ENCODE measurements at regions not wholly inside any gene's neighbourhood (a gene's known extent, or its start where the extent isn't known, plus 50 kb on each side); places are given as distances from the start of the nearest gene placed in this dataset.

GRCh38 chr12:81815611-81816010 is 56.5 kb upstream of the PPFIA2 start:
- H3K4me1 ChIP-seq (ENCODE audit: control insufficient read depth, extremely low read depth, insufficient read depth, low read length): no peaks in the 10 kb centered on the region
- no peak overlapping the region for H3K27ac ChIP-seq (ENCODE audit: control insufficient read depth, insufficient read depth, low read length)
- no peaks in the 10 kb centered on the region for H3K27me3 ChIP-seq (ENCODE audit: control insufficient read depth, extremely low read depth, insufficient read depth, low read length)
- no peak overlapping the region for H3K4me3 ChIP-seq (ENCODE audit: control insufficient read depth in 2 of 3, extremely low read depth in 1 of 3, insufficient read depth in 2 of 3, low read depth in 1 of 3, low read length in 3 of 3)
- dilution Hi-C loops (cut with MboI; ENCODE audit: extremely low pct_ligation_motif_present, low sequenced_read_pairs): no loop called here
- no peaks in the 10 kb centered on the region for H4K20me1 ChIP-seq (ENCODE audit: control insufficient read depth, extremely low read depth, insufficient read depth, low read length)
- H2AFZ ChIP-seq (ENCODE audit: control insufficient read depth, low read length): no peak overlapping the region
- no peak for FAIRE-seq
- no peak overlapping the region for H3K4me2 ChIP-seq (ENCODE audit: control insufficient read depth, extremely low read depth, insufficient read depth, low read depth, low read length)
- H3K9me1 ChIP-seq (ENCODE audit: control insufficient read depth, extremely low read depth, insufficient read depth, low read length): no peaks in the 10 kb centered on the region
- H3K9me3 ChIP-seq (ENCODE audit: control insufficient read depth, low read depth, low read length): no peaks in the 10 kb centered on the region
- no peak for DNase-seq (ENCODE audit: low read depth, low spot score)
- no peak overlapping the region for H3K9ac ChIP-seq (ENCODE audit: control insufficient read depth, extremely low read depth, insufficient read depth, low read length)
- H3K36me3 ChIP-seq (ENCODE audit: control insufficient read depth in 2 of 2, extremely low read depth in 1 of 2, insufficient read depth in 2 of 2, low read length in 2 of 2): no peaks in the 10 kb centered on the region
- TF ChIP-seq EZH2 (IDR thresholded peaks at IDR 0.05; ENCODE audit: low read length): no peak
- TF ChIP-seq, protein P1, sequence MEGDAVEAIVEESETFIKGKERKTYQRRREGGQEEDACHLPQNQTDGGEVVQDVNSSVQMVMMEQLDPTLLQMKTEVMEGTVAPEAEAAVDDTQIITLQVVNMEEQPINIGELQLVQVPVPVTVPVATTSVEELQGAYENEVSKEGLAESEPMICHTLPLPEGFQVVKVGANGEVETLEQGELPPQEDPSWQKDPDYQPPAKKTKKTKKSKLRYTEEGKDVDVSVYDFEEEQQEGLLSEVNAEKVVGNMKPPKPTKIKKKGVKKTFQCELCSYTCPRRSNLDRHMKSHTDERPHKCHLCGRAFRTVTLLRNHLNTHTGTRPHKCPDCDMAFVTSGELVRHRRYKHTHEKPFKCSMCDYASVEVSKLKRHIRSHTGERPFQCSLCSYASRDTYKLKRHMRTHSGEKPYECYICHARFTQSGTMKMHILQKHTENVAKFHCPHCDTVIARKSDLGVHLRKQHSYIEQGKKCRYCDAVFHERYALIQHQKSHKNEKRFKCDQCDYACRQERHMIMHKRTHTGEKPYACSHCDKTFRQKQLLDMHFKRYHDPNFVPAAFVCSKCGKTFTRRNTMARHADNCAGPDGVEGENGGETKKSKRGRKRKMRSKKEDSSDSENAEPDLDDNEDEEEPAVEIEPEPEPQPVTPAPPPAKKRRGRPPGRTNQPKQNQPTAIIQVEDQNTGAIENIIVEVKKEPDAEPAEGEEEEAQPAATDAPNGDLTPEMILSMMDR (optimal IDR thresholded peaks at IDR 0.05 in 1 of 3, IDR thresholded peaks at IDR 0.05 in 1 of 3, conservative IDR thresholded peaks at IDR 0.05 in 1 of 3; ENCODE audit: extremely low read depth in 1 of 3, insufficient read depth in 2 of 3, low read length in 3 of 3): no peak
- H3K79me2 ChIP-seq (ENCODE audit: control insufficient read depth, insufficient read depth, low read length): no peaks in the 10 kb centered on the region

DNA sequence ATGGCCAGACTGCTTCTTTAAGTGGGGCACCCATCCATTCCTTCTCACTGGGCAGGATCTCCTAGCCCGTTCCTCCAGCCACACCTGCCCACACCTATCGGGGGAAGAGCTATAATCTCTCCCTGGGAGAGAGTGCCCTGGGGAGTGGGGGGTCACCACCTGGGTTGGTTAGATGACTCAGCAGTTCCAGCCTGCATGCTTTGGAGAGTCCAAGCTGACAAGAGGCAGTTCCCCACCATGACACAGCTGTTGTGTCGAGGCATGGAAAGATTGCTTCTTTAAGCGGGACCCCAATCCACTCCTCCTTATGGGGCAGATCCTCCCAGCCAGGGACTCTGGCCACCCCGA is 52.6 kb upstream of the PPFIA2 start:
- Histone ChIP-seq H3K9ac (ENCODE audit: control insufficient read depth, extremely low read depth, insufficient read depth, low read length) (no peak overlapping the region), H3K36me3 (ENCODE audit: control insufficient read depth in 2 of 2, extremely low read depth in 1 of 2, insufficient read depth in 2 of 2, low read length in 2 of 2) (no peaks in the 10 kb centered on the region), H2AFZ (ENCODE audit: control insufficient read depth, low read length) (no peak overlapping the region), H4K20me1 (ENCODE audit: control insufficient read depth, extremely low read depth, insufficient read depth, low read length) (no peaks in the 10 kb centered on the region), H3K27me3 (ENCODE audit: control insufficient read depth, extremely low read depth, insufficient read depth, low read length) (no peaks in the 10 kb centered on the region), H3K4me2 (ENCODE audit: control insufficient read depth, extremely low read depth, insufficient read depth, low read depth, low read length) (no peak overlapping the region), H3K27ac (ENCODE audit: control insufficient read depth, insufficient read depth, low read length) (no peak overlapping the region), H3K4me1 (ENCODE audit: control insufficient read depth, extremely low read depth, insufficient read depth, low read length) (no peaks in the 10 kb centered on the region), H3K9me1 (ENCODE audit: control insufficient read depth, extremely low read depth, insufficient read depth, low read length) (no peaks in the 10 kb centered on the region), H3K79me2 (ENCODE audit: control insufficient read depth, insufficient read depth, low read length) (no peaks in the 10 kb centered on the region), H3K4me3 (ENCODE audit: control insufficient read depth in 2 of 3, extremely low read depth in 1 of 3, insufficient read depth in 2 of 3, low read depth in 1 of 3, low read length in 3 of 3) (no peak overlapping the region), H3K9me3 (ENCODE audit: control insufficient read depth, low read depth, low read length) (no peaks in the 10 kb centered on the region)
- DNase-seq (ENCODE audit: low read depth, low spot score) (no peak), FAIRE-seq (no peak)
- TF ChIP-seq, protein P1 (optimal IDR thresholded peaks at IDR 0.05 in 1 of 3, IDR thresholded peaks at IDR 0.05 in 1 of 3, conservative IDR thresholded peaks at IDR 0.05 in 1 of 3; ENCODE audit: extremely low read depth in 1 of 3, insufficient read depth in 2 of 3, low read length in 3 of 3): no peak
- TF ChIP-seq EZH2 (IDR thresholded peaks at IDR 0.05; ENCODE audit: low read length): no peak
- dilution Hi-C loops (cut with MboI; ENCODE audit: extremely low pct_ligation_motif_present, low sequenced_read_pairs): no loop called here
